B cell (primary cell): ENCODE measurements at regions not wholly inside any gene's neighbourhood (a gene's known extent, or its start where the extent isn't known, plus 50 kb on each side); places are given as distances from the start of the nearest gene placed in this dataset.

Experiments
- ATAC-seq: fragments of 200-7000 bp; cut with Tn5 transposase; one replicate; pipeline ENCODE4 v1.10.0; 2021; ENCODE audit warnings: low read depth, mild to moderate bottlenecking, moderate number of reproducible peaks, moderate library complexity
- CTCF ChIA-PET: fragments of 350-600 bp; sonication (Branson Sonifier 250); formaldehyde crosslinking; loops from one replicate; lab custom pipeline; 2021; ENCODE audit warnings: antibody characterized with exemption, inconsistent platforms; lab: Charles Lee
- POLR2A ChIA-PET: fragments of 350-600 bp; sonication (Branson Sonifier 250); formaldehyde crosslinking; loops from one replicate; lab custom pipeline; 2021; ENCODE audit warnings: antibody characterized with exemption; lab: Charles Lee
- DNase-seq: peaks from one replicate; pipeline ENCODE4 v3.0.0; 2013
- H2AFZ ChIP-seq: 2 replicates; pipeline ENCODE4 v1.6.1; 2012; ENCODE audit warnings: mild to moderate bottlenecking, low read depth, low read length; ENCODE audit not compliant: insufficient read depth, poor library complexity, severe bottlenecking
- H3K27ac ChIP-seq, 2 donors: 1 replicate in 1 of 2; 2 replicates in 1 of 2; pipeline ENCODE4 v1.5.1; 2012 to 2013; ENCODE audit warnings: low read length in 2 of 2, mild to moderate bottlenecking in 2 of 2, moderate library complexity in 1 of 2
- H3K27me3 ChIP-seq, 4 experiments: fragments of 200-600 bp in 1 of 4; sonication (generic) in 1 of 4; replicated peaks in 1 of 4; 1 replicate in 2 of 4; 2 replicates in 2 of 4; pipeline versions ENCODE4 v1.6.1 to v1.7.0; 2013 to 2016; ENCODE audit warnings: low read length in 3 of 4, mild to moderate bottlenecking in 2 of 4, mixed read lengths in 1 of 4, moderate library complexity in 1 of 4; ENCODE audit not compliant: insufficient read depth in 4 of 4, control insufficient read depth in 3 of 4; ENCODE audit errors: control extremely low read depth in 1 of 4
- H3K36me3 ChIP-seq, 2 experiments: replicated peaks in 1 of 2; 1 replicate in 1 of 2; 2 replicates in 1 of 2; pipeline versions ENCODE4 v1.6.1 to v1.7.1; 2013; ENCODE audit warnings: low read length in 1 of 2; ENCODE audit not compliant: insufficient read depth in 2 of 2, control insufficient read depth in 1 of 2; ENCODE audit errors: control extremely low read depth in 1 of 2, extremely low read depth in 1 of 2
- H3K4me1 ChIP-seq, 2 donors: fragments of 200-600 bp in 1 of 2; sonication (generic) in 1 of 2; 1 replicate in 1 of 2; 2 replicates in 1 of 2; pipeline versions ENCODE4 v1.5.1 to v1.6.1; 2013 to 2017; ENCODE audit warnings: low read length in 2 of 2; ENCODE audit not compliant: control insufficient read depth in 2 of 2, insufficient read depth in 2 of 2
- H3K4me2 ChIP-seq: replicated peaks from 2 replicates; pipeline ENCODE3; 2012; ENCODE audit warnings: mild to moderate bottlenecking, low read depth, low read length; ENCODE audit not compliant: poor library complexity, severe bottlenecking
- H3K4me3 ChIP-seq, 5 experiments: fragments of 200-600 bp in 1 of 5; sonication (generic) in 1 of 5; 1 replicate in 3 of 5; 2 replicates in 2 of 5; pipeline versions ENCODE4 v1.5.1 to v1.7.0; 2011 to 2016; ENCODE audit warnings: low read length in 4 of 5, mild to moderate bottlenecking in 4 of 5, low read depth in 2 of 5, control low read depth in 1 of 5, moderate library complexity in 1 of 5; ENCODE audit not compliant: insufficient read depth in 1 of 5; ENCODE audit errors: control extremely low read depth in 1 of 5, extremely low read depth in 1 of 5
- H3K79me2 ChIP-seq: fragments of 200-600 bp; sonication (generic); one replicate; pipeline ENCODE4 v1.6.0; 2016; ENCODE audit warnings: low read length; ENCODE audit not compliant: control insufficient read depth, insufficient read depth
- H3K9ac ChIP-seq: fragments of 200-600 bp; sonication (generic); 2 replicates; pipeline ENCODE4 v1.6.1; 2017; ENCODE audit warnings: mild to moderate bottlenecking, low read length, moderate library complexity
- H3K9me3 ChIP-seq, 3 donors: one replicate each; pipeline versions ENCODE4 v1.6.1 to v1.7.1; 2013; ENCODE audit warnings: low read length in 2 of 3; ENCODE audit not compliant: control insufficient read depth in 2 of 3, insufficient read depth in 1 of 3; ENCODE audit errors: control extremely low read depth in 1 of 3
- H4K20me1 ChIP-seq: 2 replicates; pipeline ENCODE4 v1.6.0; 2012; ENCODE audit warnings: mild to moderate bottlenecking, low read length; ENCODE audit not compliant: insufficient read depth, control insufficient read depth, poor library complexity, severe bottlenecking
- H3K27ac Mint-ChIP-seq: one replicate; pipeline ENCODE4 v1.8.0; 2021; ENCODE audit warnings: mixed read lengths
- H3K27me3 Mint-ChIP-seq: one replicate; pipeline ENCODE4 v1.8.0; 2021; ENCODE audit warnings: mixed read lengths
- H3K4me1 Mint-ChIP-seq: one replicate; pipeline ENCODE4 v1.8.0; 2021; ENCODE audit warnings: mixed read lengths
- H3K4me3 Mint-ChIP-seq: one replicate; pipeline ENCODE4 v1.8.0; 2021; ENCODE audit warnings: mixed read lengths
- H3K9me3 Mint-ChIP-seq: one replicate; pipeline ENCODE4 v1.8.0; 2022; ENCODE audit warnings: mixed read lengths; ENCODE audit not compliant: insufficient read depth
- EZH2 ChIP-seq: IDR thresholded peaks from 2 replicates; pipeline ENCODE4 v1.6.1; 2012; ENCODE audit warnings: borderline replicate concordance, low read depth, mild to moderate bottlenecking, moderate library complexity, low read length; ENCODE audit not compliant: insufficient read depth, poor library complexity, severe bottlenecking
- WGBS: methylation state at CpG from one replicate; pipeline ENCODE4 v1.1.5; 2013; ENCODE audit warnings: missing lambda C conversion rate; ENCODE audit not compliant: insufficient coverage; 5-methylcytosine and 5-hydroxymethylcytosine counted together
- intact Hi-C: fragments of 100-400 bp; cut with micrococcal nuclease; formaldehyde crosslinking; loops from one replicate; pipeline ENCODE4 v1.10.0; 2022
- TF ChIP-seq, protein P1 (sequence below): fragments of 200-600 bp; IDR thresholded peaks from one replicate; pipeline ENCODE4 v1.8.0; 2022; ENCODE audit warnings: antibody characterized with exemption, mild to moderate bottlenecking

DNA sequence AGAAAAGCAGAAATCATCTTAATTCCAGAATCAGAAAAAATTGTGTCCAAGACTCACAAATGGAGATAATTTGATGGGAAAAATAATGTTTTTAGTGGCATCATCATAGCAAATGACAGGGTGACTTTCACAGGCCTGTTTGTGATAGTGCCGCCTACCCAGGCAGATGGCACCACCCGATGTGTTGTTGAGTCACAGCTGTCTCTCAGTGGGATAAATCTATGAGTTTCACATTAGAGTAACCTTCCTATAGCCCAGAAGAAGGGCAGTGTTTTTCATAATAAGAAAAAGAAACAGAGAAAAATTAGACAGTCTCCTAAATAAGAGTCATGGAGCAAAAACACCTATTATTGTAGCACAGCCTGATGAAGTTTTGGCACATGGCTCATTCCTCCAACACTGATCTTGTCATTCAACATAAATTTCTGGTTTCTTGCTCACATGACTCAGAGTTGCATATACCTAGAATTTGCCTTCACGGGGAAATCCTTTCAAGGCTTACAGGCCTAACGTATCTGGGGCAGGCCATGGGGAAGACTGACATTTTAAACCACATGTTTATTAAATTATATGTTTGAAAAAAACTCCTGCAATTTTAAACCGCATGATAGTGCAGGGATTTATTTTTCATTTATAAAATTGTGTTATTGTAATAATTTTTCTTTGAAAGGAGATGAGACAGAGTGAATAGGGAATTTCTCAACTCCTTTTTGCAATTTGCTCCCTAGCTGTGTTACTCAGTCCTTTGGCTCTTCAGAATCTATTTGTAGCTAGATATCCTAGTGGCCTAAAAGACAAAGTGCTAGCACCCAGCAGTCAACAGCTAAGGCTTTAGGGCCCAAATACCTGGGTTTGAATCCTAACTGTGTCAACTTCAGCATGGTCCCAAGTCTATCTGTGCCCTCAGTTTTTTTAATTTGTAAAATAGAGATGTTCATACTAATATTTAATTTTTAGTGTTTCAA is 393.7 kb downstream of the NDFIP2 start:
- Histone ChIP-seq H2AFZ (no peak overlapping the region), H3K9ac (no peak overlapping the region), H3K4me3 (no peak overlapping the region), H3K4me1 (no peaks in the 10 kb centered on the region), H3K27ac (no peak overlapping the region), H4K20me1 (no peaks in the 10 kb centered on the region), H3K36me3 (no peaks in the 10 kb centered on the region), H3K9me3 (no peaks in the 10 kb centered on the region), H3K79me2 (no peaks in the 10 kb centered on the region), H3K4me2 (no peak overlapping the region), H3K27me3 (no peaks in the 10 kb centered on the region)
- ATAC-seq (no peak), DNase-seq (no peak)
- WGBS: no CpG with 5 or more reads among the region's 5 CpGs
- no peak for TF ChIP-seq EZH2
- TF ChIP-seq, protein P1, sequence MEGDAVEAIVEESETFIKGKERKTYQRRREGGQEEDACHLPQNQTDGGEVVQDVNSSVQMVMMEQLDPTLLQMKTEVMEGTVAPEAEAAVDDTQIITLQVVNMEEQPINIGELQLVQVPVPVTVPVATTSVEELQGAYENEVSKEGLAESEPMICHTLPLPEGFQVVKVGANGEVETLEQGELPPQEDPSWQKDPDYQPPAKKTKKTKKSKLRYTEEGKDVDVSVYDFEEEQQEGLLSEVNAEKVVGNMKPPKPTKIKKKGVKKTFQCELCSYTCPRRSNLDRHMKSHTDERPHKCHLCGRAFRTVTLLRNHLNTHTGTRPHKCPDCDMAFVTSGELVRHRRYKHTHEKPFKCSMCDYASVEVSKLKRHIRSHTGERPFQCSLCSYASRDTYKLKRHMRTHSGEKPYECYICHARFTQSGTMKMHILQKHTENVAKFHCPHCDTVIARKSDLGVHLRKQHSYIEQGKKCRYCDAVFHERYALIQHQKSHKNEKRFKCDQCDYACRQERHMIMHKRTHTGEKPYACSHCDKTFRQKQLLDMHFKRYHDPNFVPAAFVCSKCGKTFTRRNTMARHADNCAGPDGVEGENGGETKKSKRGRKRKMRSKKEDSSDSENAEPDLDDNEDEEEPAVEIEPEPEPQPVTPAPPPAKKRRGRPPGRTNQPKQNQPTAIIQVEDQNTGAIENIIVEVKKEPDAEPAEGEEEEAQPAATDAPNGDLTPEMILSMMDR: no peak
- Mint-ChIP-seq H3K4me3 (no peak overlapping the region), H3K9me3 (no peaks in the 10 kb centered on the region), H3K4me1 (no peaks in the 10 kb centered on the region), H3K27me3 (no peaks in the 10 kb centered on the region), H3K27ac (no peak overlapping the region)
- POLR2A ChIA-PET: no interaction called here
- intact Hi-C loops: no loop called here
- CTCF ChIA-PET: no interaction called here

DNA sequence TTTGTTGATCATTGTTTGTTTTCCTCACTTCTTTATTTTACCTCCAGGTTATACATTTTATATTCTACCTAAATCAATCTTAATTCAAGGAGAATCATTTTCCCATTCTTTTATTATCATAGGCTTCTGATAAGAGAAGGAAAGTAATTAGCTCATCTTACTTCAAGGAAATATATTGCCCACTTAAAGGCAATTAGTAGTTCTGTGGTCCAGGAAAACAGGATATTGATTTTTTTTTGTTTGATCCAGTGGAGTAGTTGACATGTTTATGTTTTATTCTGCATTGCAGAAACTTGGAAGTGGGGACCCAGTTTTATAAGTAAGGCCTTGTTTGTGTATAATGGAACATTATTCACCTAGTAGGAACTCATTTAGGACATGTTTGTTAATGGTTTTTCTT is 390.6 kb downstream of the NDFIP2 start:
- no peak overlapping the region for H3K27ac Mint-ChIP-seq
- TF ChIP-seq, protein P1: no peak
- TF ChIP-seq EZH2: no peak
- Histone ChIP-seq H3K36me3 (no peaks in the 10 kb centered on the region), H4K20me1 (no peaks in the 10 kb centered on the region), H3K9me3 (no peaks in the 10 kb centered on the region), H3K4me3 (no peak overlapping the region), H2AFZ (no peak overlapping the region), H3K4me2 (no peak overlapping the region), H3K9ac (no peak overlapping the region), H3K4me1 (no peaks in the 10 kb centered on the region), H3K27ac (no peak overlapping the region), H3K79me2 (no peaks in the 10 kb centered on the region), H3K27me3 (no peaks in the 10 kb centered on the region)
- H3K4me1 Mint-ChIP-seq: no peaks in the 10 kb centered on the region
- no peaks in the 10 kb centered on the region for H3K9me3 Mint-ChIP-seq
- H3K4me3 Mint-ChIP-seq: no peak overlapping the region
- DNase-seq: no peak
- ChIA-PET CTCF (no interaction called here), POLR2A (no interaction called here)
- no peaks in the 10 kb centered on the region for H3K27me3 Mint-ChIP-seq
- intact Hi-C loops: no loop called here
- no peak for ATAC-seq
